ENCODE measurements at regions not wholly inside any gene's neighbourhood (a gene's known extent, or its start where the extent isn't known, plus 50 kb on each side); places are given as distances from the start of the nearest gene placed in this dataset.

DNA sequence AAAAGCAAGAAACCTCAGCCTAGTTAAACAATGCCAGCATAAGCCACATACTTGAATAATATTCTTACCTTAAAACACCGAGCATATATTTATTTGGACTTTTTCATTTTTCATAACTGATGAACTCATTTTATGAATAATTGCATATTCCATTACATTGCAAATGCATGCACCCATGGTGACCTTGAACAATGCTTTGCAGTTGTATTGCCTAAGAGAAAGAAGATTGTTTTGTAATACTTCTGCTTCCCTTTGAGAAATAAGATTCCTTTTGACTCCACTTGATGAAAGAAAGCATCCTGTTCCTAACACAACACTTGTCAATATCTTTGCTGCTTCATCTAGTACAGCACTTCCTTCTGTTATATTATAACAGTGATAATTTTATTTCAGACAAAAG is 1182.2 kb downstream of the FLRT2 start:
- H3K27ac ChIP-seq = no peak overlapping the region
- TF ChIP-seq, protein P1, sequence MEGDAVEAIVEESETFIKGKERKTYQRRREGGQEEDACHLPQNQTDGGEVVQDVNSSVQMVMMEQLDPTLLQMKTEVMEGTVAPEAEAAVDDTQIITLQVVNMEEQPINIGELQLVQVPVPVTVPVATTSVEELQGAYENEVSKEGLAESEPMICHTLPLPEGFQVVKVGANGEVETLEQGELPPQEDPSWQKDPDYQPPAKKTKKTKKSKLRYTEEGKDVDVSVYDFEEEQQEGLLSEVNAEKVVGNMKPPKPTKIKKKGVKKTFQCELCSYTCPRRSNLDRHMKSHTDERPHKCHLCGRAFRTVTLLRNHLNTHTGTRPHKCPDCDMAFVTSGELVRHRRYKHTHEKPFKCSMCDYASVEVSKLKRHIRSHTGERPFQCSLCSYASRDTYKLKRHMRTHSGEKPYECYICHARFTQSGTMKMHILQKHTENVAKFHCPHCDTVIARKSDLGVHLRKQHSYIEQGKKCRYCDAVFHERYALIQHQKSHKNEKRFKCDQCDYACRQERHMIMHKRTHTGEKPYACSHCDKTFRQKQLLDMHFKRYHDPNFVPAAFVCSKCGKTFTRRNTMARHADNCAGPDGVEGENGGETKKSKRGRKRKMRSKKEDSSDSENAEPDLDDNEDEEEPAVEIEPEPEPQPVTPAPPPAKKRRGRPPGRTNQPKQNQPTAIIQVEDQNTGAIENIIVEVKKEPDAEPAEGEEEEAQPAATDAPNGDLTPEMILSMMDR (conservative IDR thresholded peaks at IDR 0.05; ENCODE audit: low read depth, low read length) = no peak

DNA sequence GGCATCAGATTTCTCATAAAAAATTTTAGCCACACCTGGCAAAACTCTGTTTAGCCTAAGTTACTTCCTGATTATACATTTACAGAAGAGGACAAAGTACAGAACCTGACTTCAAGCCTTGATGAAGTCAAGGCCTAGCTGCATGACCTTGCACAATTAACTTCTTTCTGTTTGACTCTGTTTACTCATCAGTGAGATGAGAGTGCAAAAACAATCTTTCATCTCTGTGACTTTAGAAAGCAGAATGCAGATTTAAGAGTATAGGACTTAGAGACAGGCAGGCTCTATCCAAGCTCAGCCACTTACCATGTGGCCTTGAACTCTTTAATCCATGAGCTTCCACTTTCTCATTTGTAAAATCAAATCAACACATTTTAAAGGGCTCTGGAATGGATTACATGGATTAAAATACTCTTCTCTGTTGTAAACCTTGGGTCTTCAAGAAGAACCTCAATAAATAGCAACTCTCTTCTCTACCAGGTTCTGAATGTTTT is 1178.9 kb downstream of the FLRT2 start:
- Histone ChIP-seq H3K36me3 (ENCODE audit: insufficient read depth) (no peaks in the 10 kb centered on the region), H3K27me3 (ENCODE audit: insufficient read depth, low read depth) (no peaks in the 10 kb centered on the region), H3K27ac (no peak overlapping the region), H2AFZ (ENCODE audit: low read depth) (no peak overlapping the region), H3K9ac (no peak overlapping the region), H3K4me2 (no peak overlapping the region), H3K4me1 (ENCODE audit: low read depth, poor library complexity, severe bottlenecking) (peaks cover 3% of the 10 kb centered on the region), H3K4me3 (IDR thresholded peaks at IDR 0.05; ENCODE audit: insufficient read depth, low read depth, low read length) (no peak overlapping the region), H4K20me1 (ENCODE audit: insufficient read depth) (no peaks in the 10 kb centered on the region), H3K79me2 (ENCODE audit: insufficient read depth, low read depth) (no peaks in the 10 kb centered on the region)
- TF ChIP-seq, protein P1 (conservative IDR thresholded peaks at IDR 0.05; ENCODE audit: low read depth, low read length) = no peak

More for the DNA sequence above, 1182.2 kb downstream of the FLRT2 start:
- no peaks in the 10 kb centered on the region for H4K20me1 ChIP-seq (ENCODE audit: insufficient read depth)
- no peak overlapping the region for H2AFZ ChIP-seq (ENCODE audit: low read depth)
- H3K9ac ChIP-seq = no peak overlapping the region
- H3K27me3 ChIP-seq (ENCODE audit: insufficient read depth, low read depth) = no peaks in the 10 kb centered on the region
- no peaks in the 10 kb centered on the region for H3K79me2 ChIP-seq (ENCODE audit: insufficient read depth, low read depth)
- H3K4me1 ChIP-seq (ENCODE audit: low read depth, poor library complexity, severe bottlenecking) = peaks cover 18% of the 10 kb centered on the region
- no peaks in the 10 kb centered on the region for H3K36me3 ChIP-seq (ENCODE audit: insufficient read depth)
- H3K4me2 ChIP-seq = no peak overlapping the region
- no peak overlapping the region for H3K4me3 ChIP-seq (IDR thresholded peaks at IDR 0.05; ENCODE audit: insufficient read depth, low read depth, low read length)

DNA sequence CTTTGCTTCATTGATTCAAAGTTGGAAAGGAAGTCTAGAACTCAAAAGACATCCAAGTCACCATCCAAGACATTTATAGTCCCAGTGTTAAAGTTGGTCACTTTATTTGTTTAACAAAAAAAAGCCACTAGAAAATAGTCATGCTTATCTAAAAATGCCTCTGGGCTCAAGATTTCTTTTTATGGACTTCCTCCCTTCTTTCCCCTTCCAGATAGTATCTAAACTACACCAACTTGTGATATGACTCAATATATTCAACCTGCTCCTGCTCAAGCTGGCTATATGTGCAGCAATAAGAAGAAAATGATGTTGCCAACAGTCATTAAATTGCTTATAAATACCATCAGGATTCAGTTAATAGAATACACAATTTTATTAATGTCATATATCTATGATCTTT is 1177.1 kb downstream of the FLRT2 start:
- no peak overlapping the region for H3K27ac ChIP-seq

DNA sequence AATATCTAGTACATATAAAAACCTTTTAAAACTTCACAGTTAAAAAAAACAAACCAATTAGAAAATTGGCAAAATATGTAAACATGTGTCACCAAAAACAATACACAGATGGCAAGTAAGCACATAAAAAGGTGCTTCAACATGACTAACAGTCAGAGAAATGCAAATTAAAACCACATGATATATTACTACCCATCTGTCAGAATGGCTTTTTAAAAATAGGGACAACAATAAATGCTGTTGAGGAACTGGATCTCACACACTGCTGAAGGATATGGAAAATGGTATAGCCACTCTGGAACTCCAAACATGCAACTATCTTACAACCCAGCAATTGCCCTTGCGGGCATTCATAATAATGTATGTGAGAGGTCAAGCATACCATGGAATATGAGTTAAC is 1153.6 kb downstream of the FLRT2 start:
- Histone ChIP-seq H3K4me2 (no peak overlapping the region), H3K27ac (no peak overlapping the region), H3K9ac (no peak overlapping the region), H4K20me1 (ENCODE audit: insufficient read depth) (no peaks in the 10 kb centered on the region), H2AFZ (ENCODE audit: low read depth) (no peak overlapping the region), H3K79me2 (ENCODE audit: insufficient read depth, low read depth) (no peaks in the 10 kb centered on the region), H3K4me3 (IDR thresholded peaks at IDR 0.05; ENCODE audit: insufficient read depth, low read depth, low read length) (no peak overlapping the region), H3K4me1 (ENCODE audit: low read depth, poor library complexity, severe bottlenecking) (no peaks in the 10 kb centered on the region), H3K36me3 (ENCODE audit: insufficient read depth) (no peaks in the 10 kb centered on the region), H3K27me3 (ENCODE audit: insufficient read depth, low read depth) (no peaks in the 10 kb centered on the region)
- TF ChIP-seq, protein P1 (conservative IDR thresholded peaks at IDR 0.05; ENCODE audit: low read depth, low read length) = no peak

More for the DNA sequence above, 1177.1 kb downstream of the FLRT2 start:
- Histone ChIP-seq H3K9ac (no peak overlapping the region), H3K4me3 (IDR thresholded peaks at IDR 0.05; ENCODE audit: insufficient read depth, low read depth, low read length) (no peak overlapping the region), H3K4me2 (no peak overlapping the region), H4K20me1 (ENCODE audit: insufficient read depth) (no peaks in the 10 kb centered on the region), H3K79me2 (ENCODE audit: insufficient read depth, low read depth) (no peaks in the 10 kb centered on the region), H3K4me1 (ENCODE audit: low read depth, poor library complexity, severe bottlenecking) (no peaks in the 10 kb centered on the region), H2AFZ (ENCODE audit: low read depth) (no peak overlapping the region), H3K36me3 (ENCODE audit: insufficient read depth) (no peaks in the 10 kb centered on the region), H3K27me3 (ENCODE audit: insufficient read depth, low read depth) (no peaks in the 10 kb centered on the region)
- TF ChIP-seq, protein P1 (conservative IDR thresholded peaks at IDR 0.05; ENCODE audit: low read depth, low read length) = no peak

Measured in KMS-11 (cell line).